Lower lobe of right lung (tissue), 2 donors: ENCODE measurements at regions not wholly inside any gene's neighbourhood (a gene's known extent, or its start where the extent isn't known, plus 50 kb on each side); places are given as distances from the start of the nearest gene placed in this dataset.

Source experiments
- ATAC-seq, 2 donors: fragments of 200-7000 bp; cut with Tn5 transposase; one replicate each; pipeline ENCODE4 v1.9.1; 2020 to 2022; ENCODE audit warnings: mild to moderate bottlenecking in 2 of 2, moderate library complexity in 2 of 2
- DNase-seq: peaks from one replicate; pipeline ENCODE4 v3.0.0-alpha.2; 2020
- H3K27ac ChIP-seq: fragments of 200-600 bp; one replicate; pipeline ENCODE4 v1.8.0; 2022
- H3K27me3 ChIP-seq: fragments of 200-600 bp; one replicate; pipeline ENCODE4 v1.8.0; 2022; ENCODE audit warnings: low read depth
- H3K36me3 ChIP-seq: fragments of 200-600 bp; one replicate; pipeline ENCODE4 v1.8.0; 2022; ENCODE audit warnings: mild to moderate bottlenecking
- H3K4me1 ChIP-seq: fragments of 200-600 bp; one replicate; pipeline ENCODE4 v1.8.0; 2022
- H3K4me3 ChIP-seq: fragments of 200-600 bp; one replicate; pipeline ENCODE4 v1.8.0; 2022; ENCODE audit warnings: mild to moderate bottlenecking
- H3K9me3 ChIP-seq: fragments of 200-600 bp; one replicate; pipeline ENCODE4 v1.8.0; 2022
- intact Hi-C: fragments of 100-400 bp; cut with DNase I; formaldehyde crosslinking; loops from one replicate; pipeline ENCODE4 v1.11.0; 2022
- TF ChIP-seq, protein P1 (sequence below): fragments of 200-600 bp; IDR thresholded peaks from one replicate; pipeline ENCODE4 v1.8.0; 2022; ENCODE audit warnings: antibody characterized with exemption, mild to moderate bottlenecking
- donor health status: DM: no; HTN: yes; CAD: no; lungs with severe emphysema.

DNA sequence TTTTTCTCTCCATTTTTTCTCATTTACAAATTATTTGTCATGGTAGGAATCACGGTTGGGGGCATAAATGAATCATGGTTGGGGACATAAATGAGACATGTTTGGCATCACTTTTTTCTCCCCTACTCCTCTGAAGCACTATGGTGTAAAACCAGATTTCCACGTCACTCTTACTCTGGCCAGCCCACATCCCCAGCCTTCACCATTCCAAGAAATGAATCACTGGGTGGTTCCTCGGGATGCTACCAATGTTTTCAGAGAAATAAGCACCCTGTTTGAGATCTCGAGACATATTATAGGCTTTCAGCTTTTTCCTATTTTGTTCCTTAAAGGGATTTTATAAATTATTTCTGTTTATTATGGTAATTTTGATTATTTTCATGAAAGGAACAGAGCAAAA lies 155.0 kb upstream of the SLC8A1 start:
- H3K36me3 ChIP-seq, result no peaks in the 10 kb centered on the region
- H3K4me1 ChIP-seq, result no peaks in the 10 kb centered on the region
- DNase-seq (no peak), ATAC-seq (no peak)
- TF ChIP-seq, protein P1, sequence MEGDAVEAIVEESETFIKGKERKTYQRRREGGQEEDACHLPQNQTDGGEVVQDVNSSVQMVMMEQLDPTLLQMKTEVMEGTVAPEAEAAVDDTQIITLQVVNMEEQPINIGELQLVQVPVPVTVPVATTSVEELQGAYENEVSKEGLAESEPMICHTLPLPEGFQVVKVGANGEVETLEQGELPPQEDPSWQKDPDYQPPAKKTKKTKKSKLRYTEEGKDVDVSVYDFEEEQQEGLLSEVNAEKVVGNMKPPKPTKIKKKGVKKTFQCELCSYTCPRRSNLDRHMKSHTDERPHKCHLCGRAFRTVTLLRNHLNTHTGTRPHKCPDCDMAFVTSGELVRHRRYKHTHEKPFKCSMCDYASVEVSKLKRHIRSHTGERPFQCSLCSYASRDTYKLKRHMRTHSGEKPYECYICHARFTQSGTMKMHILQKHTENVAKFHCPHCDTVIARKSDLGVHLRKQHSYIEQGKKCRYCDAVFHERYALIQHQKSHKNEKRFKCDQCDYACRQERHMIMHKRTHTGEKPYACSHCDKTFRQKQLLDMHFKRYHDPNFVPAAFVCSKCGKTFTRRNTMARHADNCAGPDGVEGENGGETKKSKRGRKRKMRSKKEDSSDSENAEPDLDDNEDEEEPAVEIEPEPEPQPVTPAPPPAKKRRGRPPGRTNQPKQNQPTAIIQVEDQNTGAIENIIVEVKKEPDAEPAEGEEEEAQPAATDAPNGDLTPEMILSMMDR, result no peak
- intact Hi-C loops, result no loop called here
- no peaks in the 10 kb centered on the region for H3K9me3 ChIP-seq
- H3K27ac ChIP-seq, result no peak overlapping the region
- no peaks in the 10 kb centered on the region for H3K27me3 ChIP-seq
- H3K4me3 ChIP-seq, result no peak overlapping the region

DNA sequence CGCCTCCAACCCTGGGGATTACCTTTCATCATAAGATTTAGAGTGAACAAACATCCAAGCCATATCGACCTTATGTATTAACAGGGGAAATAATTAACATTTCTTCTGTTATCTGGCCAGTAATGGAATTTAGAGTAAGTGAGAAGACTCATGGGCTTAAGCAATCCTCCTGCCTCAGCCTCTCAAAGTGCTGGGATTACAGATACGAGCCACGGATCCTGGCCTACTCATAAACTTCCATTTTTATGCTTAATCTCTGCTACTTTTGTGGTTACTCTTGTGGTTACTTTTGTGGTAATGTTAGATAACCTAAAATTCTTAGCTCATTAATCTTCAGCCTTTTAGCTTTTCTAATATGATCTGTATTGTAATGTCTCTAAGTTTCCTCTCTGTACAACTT lies 159.3 kb upstream of the SLC8A1 start:
- Histone ChIP-seq H3K4me3 (no peak overlapping the region), H3K27me3 (no peaks in the 10 kb centered on the region), H3K36me3 (no peaks in the 10 kb centered on the region), H3K27ac (no peak overlapping the region), H3K9me3 (no peaks in the 10 kb centered on the region), H3K4me1 (no peaks in the 10 kb centered on the region)
- ATAC-seq (no peak), DNase-seq (no peak)
- intact Hi-C loops, result no loop called here
- TF ChIP-seq, protein P1, result no peak

DNA sequence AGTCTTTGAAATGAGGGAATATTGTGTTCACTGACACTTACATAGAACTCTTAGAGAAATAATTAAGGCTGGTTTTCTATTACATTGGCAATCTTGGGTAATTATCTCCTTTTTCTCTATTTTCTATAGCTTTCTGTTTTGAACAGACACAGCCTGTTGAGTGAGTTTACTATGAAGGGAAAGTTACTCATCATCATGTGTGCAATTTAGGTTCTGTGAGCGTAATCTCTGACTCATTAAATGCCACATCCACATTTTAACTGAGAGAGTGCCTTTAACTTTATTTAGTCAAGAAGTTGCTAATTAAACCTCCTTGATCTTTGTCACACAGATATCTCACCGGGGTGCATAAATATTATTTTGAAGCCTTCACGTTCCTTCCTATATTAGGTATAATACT lies 174.0 kb upstream of the SLC8A1 start:
- no peak for DNase-seq
- no peaks in the 10 kb centered on the region for H3K36me3 ChIP-seq
- H3K4me3 ChIP-seq, result no peak overlapping the region
- intact Hi-C loops, result no loop called here
- no peak for ATAC-seq
- H3K9me3 ChIP-seq, result no peaks in the 10 kb centered on the region
- H3K4me1 ChIP-seq, result no peaks in the 10 kb centered on the region
- TF ChIP-seq, protein P1, result no peak
- H3K27me3 ChIP-seq, result no peaks in the 10 kb centered on the region
- no peak overlapping the region for H3K27ac ChIP-seq

DNA sequence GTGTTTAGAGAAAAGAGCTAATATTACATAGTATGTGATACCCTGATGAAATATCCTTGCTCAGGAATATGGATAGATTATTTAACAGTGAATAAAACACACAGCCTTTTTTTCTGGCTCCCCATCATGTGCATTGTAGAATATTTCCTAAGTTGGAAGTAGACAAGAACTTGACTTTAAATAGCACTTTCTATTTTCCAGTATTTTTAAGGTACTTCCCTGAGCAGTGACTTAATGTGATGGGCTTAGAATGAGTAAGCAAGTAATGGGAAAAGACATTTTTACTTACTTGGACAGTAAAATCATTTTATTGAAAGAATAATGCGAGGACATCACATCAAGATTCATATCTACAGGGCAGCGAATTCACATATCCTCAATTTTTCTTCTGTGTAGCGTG lies 176.7 kb upstream of the SLC8A1 start:
- H3K27ac ChIP-seq, result no peak overlapping the region
- TF ChIP-seq, protein P1, result no peak
- intact Hi-C loops, result no loop called here

DNA sequence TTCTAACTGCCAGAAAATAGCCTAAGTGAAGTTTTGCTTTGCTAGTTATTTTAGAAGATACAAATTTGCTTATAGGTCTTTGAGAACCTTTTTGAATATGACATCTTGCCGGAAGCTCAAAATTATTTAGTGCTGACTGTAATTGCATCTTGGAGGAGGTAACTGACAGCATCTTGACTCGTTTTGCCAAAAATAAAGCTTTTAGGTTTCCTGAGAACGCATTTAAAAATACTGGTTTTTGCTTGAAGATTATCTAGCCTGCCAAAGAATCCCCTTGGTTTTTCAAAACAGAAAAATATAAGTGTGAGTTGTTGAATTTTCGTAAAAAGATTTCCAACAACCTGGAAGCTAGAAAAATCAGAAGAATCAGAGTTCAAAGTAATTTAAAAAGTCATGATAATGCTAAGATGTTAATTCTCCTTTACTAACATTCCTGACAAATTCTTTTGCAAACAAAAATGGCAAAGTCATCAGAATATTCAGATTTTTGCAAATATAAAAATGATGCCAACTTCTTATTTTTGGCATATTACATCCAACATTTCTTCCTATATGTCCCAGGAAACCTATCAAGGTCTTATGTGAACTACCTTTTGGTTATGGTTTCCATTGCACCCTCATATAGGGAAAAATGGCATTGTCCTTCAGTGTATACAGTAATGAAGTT lies 178.0 kb upstream of the SLC8A1 start:
- intact Hi-C loops, result no loop called here
- Histone ChIP-seq H3K4me3 (no peak overlapping the region), H3K27ac (no peak overlapping the region), H3K9me3 (no peaks in the 10 kb centered on the region), H3K27me3 (no peaks in the 10 kb centered on the region), H3K36me3 (no peaks in the 10 kb centered on the region), H3K4me1 (no peaks in the 10 kb centered on the region)
- no peak for DNase-seq
- no peak for ATAC-seq
- TF ChIP-seq, protein P1, result no peak

More for the DNA sequence above, 176.7 kb upstream of the SLC8A1 start:
- DNase-seq (no peak), ATAC-seq (no peak)
- Histone ChIP-seq H3K36me3 (no peaks in the 10 kb centered on the region), H3K9me3 (no peaks in the 10 kb centered on the region), H3K4me1 (no peaks in the 10 kb centered on the region), H3K4me3 (no peak overlapping the region), H3K27me3 (no peaks in the 10 kb centered on the region)
